Endothelial cell of umbilical vein (primary cell): ENCODE measurements at regions not wholly inside any gene's neighbourhood (a gene's known extent, or its start where the extent isn't known, plus 50 kb on each side); places are given as distances from the start of the nearest gene placed in this dataset.

ENCODE experiments used
- BruUV-seq: library from RNA; stranded (reverse); fragments of 400-500 nt; replicated peaks from 2 replicates; lab custom pipeline; 2021; lab: Mats Ljungman, UMichigan
- CTCF ChIA-PET: fragments of 300-600, 350-600 bp; sonication (Branson Sonifier 250); formaldehyde crosslinking; loops from one replicate; lab custom pipeline; 2021; ENCODE audit warnings: antibody characterized with exemption, inconsistent platforms; lab: Charles Lee
- POLR2A ChIA-PET: fragments of 300-600, 350-600 bp; sonication (Branson Sonifier 250); formaldehyde crosslinking; loops from one replicate; lab custom pipeline; 2021; ENCODE audit warnings: antibody characterized with exemption, inconsistent platforms; lab: Charles Lee
- DNase-seq: peaks from one replicate; pipeline ENCODE4 v3.0.0-alpha.2; 2011; ENCODE audit warnings: low read depth, low spot score
- FAIRE-seq: peaks from 2 replicates; lab custom pipeline; 2011; peaks lifted over from hg19 to GRCh38; lab: Jason Lieb, UNC
- H2AFZ ChIP-seq: 2 replicates; pipeline ENCODE4 v1.6.0; 2012; ENCODE audit warnings: low read depth, low read length, control low read depth, inconsistent platforms
- H3K27ac ChIP-seq: 2 replicates; pipeline ENCODE4 v1.5.1; 2011; ENCODE audit warnings: low read depth, mild to moderate bottlenecking, control low read depth, low read length, moderate library complexity; ENCODE audit not compliant: insufficient read depth
- H3K27me3 ChIP-seq, 2 experiments: 2 replicates each; pipeline versions ENCODE4 v1.6.0 to v1.6.1; 2011; ENCODE audit warnings: low read length in 2 of 2, mixed read lengths in 1 of 2; ENCODE audit not compliant: control insufficient read depth in 2 of 2, insufficient read depth in 2 of 2
- H3K36me3 ChIP-seq, 2 experiments: 2 replicates in 1 of 2; 3 replicates in 1 of 2; pipeline ENCODE4 v1.5.1; 2011; ENCODE audit warnings: low read length in 2 of 2, mild to moderate bottlenecking in 1 of 2, moderate library complexity in 1 of 2; ENCODE audit not compliant: control insufficient read depth in 2 of 2, insufficient read depth in 2 of 2; ENCODE audit errors: extremely low read depth in 1 of 2
- H3K4me1 ChIP-seq: 3 replicates; pipeline ENCODE4 v1.5.1; 2011; ENCODE audit warnings: mild to moderate bottlenecking, low read length; ENCODE audit not compliant: control insufficient read depth, insufficient read depth; ENCODE audit errors: extremely low read depth
- H3K4me2 ChIP-seq: 2 replicates; pipeline ENCODE4 v1.6.1; 2011; ENCODE audit warnings: low read length, control low read depth, mixed read lengths; ENCODE audit not compliant: insufficient read depth
- H3K4me3 ChIP-seq, 3 experiments: fragments of 200-600 bp in 1 of 3; sonication (generic), shearing (Covaris generic) in 1 of 3; replicated peaks in 1 of 3; 2 replicates each; pipeline ENCODE4 v1.5.1; 2011 to 2016; ENCODE audit warnings: control low read depth in 3 of 3, low read length in 3 of 3, mild to moderate bottlenecking in 2 of 3, inconsistent platforms in 1 of 3, low read depth in 1 of 3, moderate library complexity in 1 of 3; ENCODE audit not compliant: insufficient read depth in 1 of 3
- H3K79me2 ChIP-seq: 2 replicates; pipeline ENCODE4 v1.6.0; 2012; ENCODE audit warnings: low read length, inconsistent platforms; ENCODE audit not compliant: control insufficient read depth, insufficient read depth
- H3K9ac ChIP-seq: replicated peaks from 2 replicates; pipeline ENCODE3; 2011; ENCODE audit warnings: low read length, control low read depth; ENCODE audit not compliant: insufficient read depth; ENCODE audit errors: extremely low read depth
- H3K9me1 ChIP-seq: replicated peaks from 3 replicates; pipeline ENCODE4 v1.6.0; 2011; ENCODE audit warnings: mild to moderate bottlenecking, low read length; ENCODE audit not compliant: control insufficient read depth, insufficient read depth; ENCODE audit errors: extremely low read depth
- H3K9me3 ChIP-seq: replicated peaks from 2 replicates; pipeline ENCODE4 v1.5.1; 2012; ENCODE audit warnings: low read length, inconsistent platforms; ENCODE audit not compliant: control insufficient read depth, insufficient read depth
- H4K20me1 ChIP-seq: replicated peaks from 2 replicates; pipeline ENCODE3; 2011; ENCODE audit warnings: mild to moderate bottlenecking, low read length; ENCODE audit not compliant: control insufficient read depth, insufficient read depth; ENCODE audit errors: extremely low read depth
- EZH2 ChIP-seq: IDR thresholded peaks from 2 replicates; pipeline ENCODE4 v1.6.1; 2012; ENCODE audit warnings: borderline replicate concordance, low read depth, mild to moderate bottlenecking, moderate library complexity, low read length, inconsistent platforms; ENCODE audit not compliant: severe bottlenecking
- FOS ChIP-seq: IDR thresholded peaks from 2 replicates; pipeline ENCODE4 v1.6.1; 2011; ENCODE audit warnings: mild to moderate bottlenecking, low read length, moderate library complexity, borderline replicate concordance; ENCODE audit not compliant: insufficient read depth
- GATA2 ChIP-seq: IDR thresholded peaks from 2 replicates; pipeline ENCODE4 v1.7.0; 2011; ENCODE audit warnings: low read depth, mild to moderate bottlenecking, moderate library complexity, mixed read lengths, low read length; ENCODE audit not compliant: insufficient read length, insufficient read depth
- JUN ChIP-seq: IDR thresholded peaks from 2 replicates; pipeline ENCODE4 v1.6.1; 2011; ENCODE audit warnings: borderline replicate concordance, low read depth; ENCODE audit not compliant: insufficient read length, insufficient read depth
- MAX ChIP-seq: IDR thresholded peaks from 2 replicates; pipeline ENCODE4 v1.6.1; 2011; ENCODE audit not compliant: insufficient read depth, insufficient read length
- MYC ChIP-seq: IDR thresholded peaks from one replicate; pipeline ENCODE4 v1.6.1; 2011; ENCODE audit warnings: mild to moderate bottlenecking, low read depth, low read length
- POLR2A ChIP-seq: IDR thresholded peaks from 2 replicates; pipeline ENCODE4 v1.6.1; 2012; ENCODE audit warnings: low read depth, mild to moderate bottlenecking, control low read depth, low read length
- POLR2AphosphoS5 ChIP-seq: IDR thresholded peaks from 2 replicates; pipeline ENCODE4 v1.6.1; 2012; ENCODE audit warnings: low read depth, mild to moderate bottlenecking, control low read depth, low read length, moderate library complexity; ENCODE audit not compliant: insufficient read depth
- dilution Hi-C: fragments of 300-500 bp; cut with MboI; formaldehyde crosslinking; loops from one replicate; pipeline ENCODE4 v1.15.0; 2019; ENCODE audit warnings: low sequenced_read_pairs; ENCODE audit not compliant: extremely low pct_ligation_motif_present
- intact Hi-C: fragments of 100-400 bp; cut with micrococcal nuclease; formaldehyde crosslinking; loops from one replicate; pipeline ENCODE4 v1.10.0; 2022
- TF ChIP-seq, protein P1 (sequence below), 2 donors: IDR thresholded peaks; 1 replicate in 1 of 2; 2 replicates in 1 of 2; pipeline ENCODE4 v1.5.1; 2011; ENCODE audit warnings: low read length in 2 of 2, mild to moderate bottlenecking in 2 of 2, moderate library complexity in 2 of 2, control low read depth in 1 of 2, inconsistent platforms in 1 of 2, low read depth in 1 of 2; ENCODE audit not compliant: insufficient read depth in 1 of 2; ENCODE audit errors: extremely low read depth in 1 of 2

- Histone ChIP-seq H3K9me3 (no peaks in the 10 kb centered on the region), H4K20me1 (no peaks in the 10 kb centered on the region), H3K27me3 (no peaks in the 10 kb centered on the region), H3K36me3 (no peaks in the 10 kb centered on the region), H3K4me1 (peaks cover 9% of the 10 kb centered on the region), H3K79me2 (no peaks in the 10 kb centered on the region), H3K9me1 (no peaks in the 10 kb centered on the region), H3K4me2 (no peak overlapping the region), H3K27ac (no peak overlapping the region), H2AFZ (no peak overlapping the region), H3K9ac (no peak overlapping the region), H3K4me3 (no peak overlapping the region)
- ChIA-PET CTCF (no interaction called here), POLR2A (no interaction called here)
- TF ChIP-seq JUN: no peak
- TF ChIP-seq, protein P1, sequence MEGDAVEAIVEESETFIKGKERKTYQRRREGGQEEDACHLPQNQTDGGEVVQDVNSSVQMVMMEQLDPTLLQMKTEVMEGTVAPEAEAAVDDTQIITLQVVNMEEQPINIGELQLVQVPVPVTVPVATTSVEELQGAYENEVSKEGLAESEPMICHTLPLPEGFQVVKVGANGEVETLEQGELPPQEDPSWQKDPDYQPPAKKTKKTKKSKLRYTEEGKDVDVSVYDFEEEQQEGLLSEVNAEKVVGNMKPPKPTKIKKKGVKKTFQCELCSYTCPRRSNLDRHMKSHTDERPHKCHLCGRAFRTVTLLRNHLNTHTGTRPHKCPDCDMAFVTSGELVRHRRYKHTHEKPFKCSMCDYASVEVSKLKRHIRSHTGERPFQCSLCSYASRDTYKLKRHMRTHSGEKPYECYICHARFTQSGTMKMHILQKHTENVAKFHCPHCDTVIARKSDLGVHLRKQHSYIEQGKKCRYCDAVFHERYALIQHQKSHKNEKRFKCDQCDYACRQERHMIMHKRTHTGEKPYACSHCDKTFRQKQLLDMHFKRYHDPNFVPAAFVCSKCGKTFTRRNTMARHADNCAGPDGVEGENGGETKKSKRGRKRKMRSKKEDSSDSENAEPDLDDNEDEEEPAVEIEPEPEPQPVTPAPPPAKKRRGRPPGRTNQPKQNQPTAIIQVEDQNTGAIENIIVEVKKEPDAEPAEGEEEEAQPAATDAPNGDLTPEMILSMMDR (IDR thresholded peaks at IDR 0.05; ENCODE audit: extremely low read depth in 1 of 2, insufficient read depth in 1 of 2, low read depth in 1 of 2, low read length in 2 of 2): no peak
- TF ChIP-seq POLR2A: no peak
- no peak for TF ChIP-seq POLR2AphosphoS5
- TF ChIP-seq FOS: no peak
- TF ChIP-seq GATA2: no peak
- no peak for TF ChIP-seq MAX
- no peak for TF ChIP-seq EZH2
- TF ChIP-seq MYC: no peak
- dilution Hi-C loops (no loop called here), intact Hi-C loops (no loop called here)
- DNase-seq (no peak), FAIRE-seq (no peak)
- BruUV-seq: no TSS peak
These were observed 418.6 kb downstream of the TSN start for GRCh38 chr2:122174061-122174460.
